ENCODE measurements at regions not wholly inside any gene's neighbourhood (a gene's known extent, or its start where the extent isn't known, plus 50 kb on each side); places are given as distances from the start of the nearest gene placed in this dataset.

- no peaks in the 10 kb centered on the region for H3K36me3 ChIP-seq (replicated peaks in 1 of 2)
- 94 to 100% (median 97%) methylated on average over 1 of the region's 1 CpG for WGBS, 4 donors
- H3K27ac ChIP-seq = no peak overlapping the region
- intact Hi-C loops (cut with DNase I) = loop anchor here in 1 of 2 donors (10.0 kb wide), 1 partner anchor 431 kb away; no protein-coding TSS in a partner anchor
- H3K27me3 ChIP-seq = no peaks in the 10 kb centered on the region
- no peak overlapping the region for H3K4me3 ChIP-seq
- no peak for DNase-seq
- no peaks in the 10 kb centered on the region for H3K4me1 ChIP-seq (replicated peaks in 1 of 2)
- no peak for TF ChIP-seq POLR2A (IDR thresholded peaks at IDR 0.05)
- TF ChIP-seq CTCF (IDR thresholded peaks at IDR 0.05) = no peak
- peaks cover 0 to 7% (median 0%) of the 10 kb centered on the region in 3 donors for H3K9me3 ChIP-seq (replicated peaks in 1 of 3)
Observed at GRCh38 chr1:245036102-245036501, 118.7 kb upstream of the KIF26B start.

DNA sequence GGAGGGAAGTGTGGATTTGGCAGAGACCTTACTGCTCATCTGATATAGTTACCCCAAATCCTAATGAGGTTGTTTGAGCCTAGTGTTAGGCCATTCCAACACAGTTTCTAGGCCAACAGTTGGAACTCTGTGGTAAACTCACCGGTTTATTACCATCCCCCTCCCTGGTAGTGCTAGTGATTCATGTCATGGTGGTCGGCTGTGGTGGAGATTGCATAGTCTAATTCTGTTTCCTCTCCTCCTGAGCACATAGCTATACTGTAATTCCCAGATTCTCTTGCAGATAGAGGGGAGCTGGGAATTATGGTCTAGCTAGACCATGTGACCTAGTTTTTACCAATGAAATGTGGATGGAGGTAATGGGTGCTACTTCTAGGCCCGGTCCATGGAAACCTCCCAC lies 123.7 kb upstream of the KIF26B start:
- no peaks in the 10 kb centered on the region for H3K9me3 ChIP-seq (replicated peaks in 1 of 3)
- H3K4me1 ChIP-seq (replicated peaks in 1 of 2) = no peaks in the 10 kb centered on the region
- no peak overlapping the region for H3K4me3 ChIP-seq
- no peaks in the 10 kb centered on the region for H3K36me3 ChIP-seq (replicated peaks in 1 of 2)
- intact Hi-C loops (cut with DNase I) = loop anchor here in 1 of 2 donors (10.0 kb wide), 1 partner anchor 426 kb away; no protein-coding TSS in a partner anchor
- TF ChIP-seq POLR2A (IDR thresholded peaks at IDR 0.05) = no peak
- no peak for TF ChIP-seq CTCF (IDR thresholded peaks at IDR 0.05)
- H3K27ac ChIP-seq = no peak overlapping the region
- H3K27me3 ChIP-seq = no peaks in the 10 kb centered on the region
- no peak for DNase-seq
- 81 to 97% (median 87%) methylated on average over 2 to 3 of the region's 3 CpGs for WGBS, 4 donors

GRCh38 chr1:245026247-245026646 lies 128.5 kb upstream of the KIF26B start:
- H3K4me3 ChIP-seq = no peak overlapping the region
- H3K27me3 ChIP-seq = no peaks in the 10 kb centered on the region
- no peak for DNase-seq
- 74 to 85% (median 80%) methylated on average over 3 of the region's 3 CpGs for WGBS, 4 donors
- intact Hi-C loops (cut with DNase I) = no loop called here
- no peaks in the 10 kb centered on the region for H3K36me3 ChIP-seq (replicated peaks in 1 of 2)
- H3K4me1 ChIP-seq (replicated peaks in 1 of 2) = no peaks in the 10 kb centered on the region
- H3K27ac ChIP-seq = no peak overlapping the region
- no peaks in the 10 kb centered on the region for H3K9me3 ChIP-seq (replicated peaks in 1 of 3)
- no peak for TF ChIP-seq CTCF (IDR thresholded peaks at IDR 0.05)
- TF ChIP-seq POLR2A (IDR thresholded peaks at IDR 0.05) = no peak

GRCh38 chr1:245025525-245025924 lies 129.3 kb upstream of the KIF26B start:
- DNase-seq = no peak
- H3K36me3 ChIP-seq (replicated peaks in 1 of 2) = no peaks in the 10 kb centered on the region
- WGBS, 4 donors = 96 to 98% (median 97%) methylated on average over 6 of the region's 6 CpGs
- H3K27me3 ChIP-seq = no peaks in the 10 kb centered on the region
- intact Hi-C loops (cut with DNase I) = no loop called here
- H3K9me3 ChIP-seq (replicated peaks in 1 of 3) = no peaks in the 10 kb centered on the region
- H3K27ac ChIP-seq = no peak overlapping the region
- H3K4me1 ChIP-seq (replicated peaks in 1 of 2) = no peaks in the 10 kb centered on the region
- no peak overlapping the region for H3K4me3 ChIP-seq
- TF ChIP-seq CTCF (IDR thresholded peaks at IDR 0.05) (no peak), POLR2A (IDR thresholded peaks at IDR 0.05) (no peak)

Measured in adrenal gland (tissue), 9 donors.